ENCODE measurements at regions not wholly inside any gene's neighbourhood (a gene's known extent, or its start where the extent isn't known, plus 50 kb on each side); places are given as distances from the start of the nearest gene placed in this dataset.
"Not testable (repeated sequence)": the region's sequence is repeated elsewhere in the genome, so short reads cannot be mapped to it uniquely, and the experiment has no call there.

- no peaks in the 10 kb centered on the region for H3K79me2 ChIP-seq (ENCODE audit: insufficient read depth)
- TF ChIP-seq EZH2phosphoT487 (IDR thresholded peaks at IDR 0.05; ENCODE audit: insufficient read depth, low read depth) (no peak), EZH2 (IDR thresholded peaks at IDR 0.05; ENCODE audit: insufficient read depth, poor library complexity, severe bottlenecking) (no peak)
- no peaks in the 10 kb centered on the region for H3F3A ChIP-seq (ENCODE audit: insufficient read depth)
- WGBS, 2 experiments (ENCODE audit: low coverage in 1 of 2, low lambda C conversion rate in 2 of 2, missing lambda C conversion rate in 2 of 2): 25 to 63% methylated on average over 1 of the region's 1 CpG
- H3K27me3 ChIP-seq (replicated peaks; ENCODE audit: insufficient read depth): no peaks in the 10 kb centered on the region
- H3K9me2 ChIP-seq (ENCODE audit: insufficient read depth): no peaks in the 10 kb centered on the region
- no peak overlapping the region for H3K4me3 ChIP-seq
- in situ Hi-C loops (cut with MboI): no loop called here
- no peak overlapping the region for H3K9ac ChIP-seq
- H3K9me3 ChIP-seq (ENCODE audit: low read depth): no peaks in the 10 kb centered on the region
- no peaks in the 10 kb centered on the region for H3K36me3 ChIP-seq (ENCODE audit: low read depth)
- no peak overlapping the region for H2AFZ ChIP-seq
- no peak overlapping the region for H3K4me2 ChIP-seq (ENCODE audit: unreplicated experiment)
- no peaks in the 10 kb centered on the region for H3K4me1 ChIP-seq (ENCODE audit: insufficient read depth)
- no peak for DNase-seq
- H3K27ac ChIP-seq: no peak overlapping the region
- H4K20me1 ChIP-seq (ENCODE audit: insufficient read depth): no peaks in the 10 kb centered on the region
Observed at GRCh38 chr2:76180676-76181075, 470.0 kb upstream of the GCFC2 start.

- no peak overlapping the region for H2AFZ ChIP-seq
- 16 to 20% methylated on average over 1 of the region's 1 CpG for WGBS, 2 experiments (ENCODE audit: low coverage in 1 of 2, low lambda C conversion rate in 2 of 2, missing lambda C conversion rate in 2 of 2)
- H3K9ac ChIP-seq: no peak overlapping the region
- H3K36me3 ChIP-seq (ENCODE audit: low read depth): no peaks in the 10 kb centered on the region
- H3K27ac ChIP-seq: no peak overlapping the region
- TF ChIP-seq EZH2 (IDR thresholded peaks at IDR 0.05; ENCODE audit: insufficient read depth, poor library complexity, severe bottlenecking): no peak
- TF ChIP-seq EZH2phosphoT487 (IDR thresholded peaks at IDR 0.05; ENCODE audit: insufficient read depth, low read depth): no peak
- no peaks in the 10 kb centered on the region for H3F3A ChIP-seq (ENCODE audit: insufficient read depth)
- H3K9me3 ChIP-seq (ENCODE audit: low read depth): no peaks in the 10 kb centered on the region
- no peak overlapping the region for H3K4me3 ChIP-seq
- H3K79me2 ChIP-seq (ENCODE audit: insufficient read depth): no peaks in the 10 kb centered on the region
- no peaks in the 10 kb centered on the region for H4K20me1 ChIP-seq (ENCODE audit: insufficient read depth)
- DNase-seq: no peak
- no peaks in the 10 kb centered on the region for H3K4me1 ChIP-seq (ENCODE audit: insufficient read depth)
- no peaks in the 10 kb centered on the region for H3K9me2 ChIP-seq (ENCODE audit: insufficient read depth)
- H3K27me3 ChIP-seq (replicated peaks; ENCODE audit: insufficient read depth): no peaks in the 10 kb centered on the region
- H3K4me2 ChIP-seq (ENCODE audit: unreplicated experiment): no peak overlapping the region
- in situ Hi-C loops (cut with MboI): no loop called here
Observed at GRCh38 chr2:76178610-76179009, 467.9 kb upstream of the GCFC2 start.

- Histone ChIP-seq H3K36me3 (ENCODE audit: low read depth) (no peaks in the 10 kb centered on the region), H3K4me1 (ENCODE audit: insufficient read depth) (no peaks in the 10 kb centered on the region), H3K4me2 (ENCODE audit: unreplicated experiment) (no peak overlapping the region), H2AFZ (no peak overlapping the region), H3K79me2 (ENCODE audit: insufficient read depth) (no peaks in the 10 kb centered on the region), H4K20me1 (ENCODE audit: insufficient read depth) (no peaks in the 10 kb centered on the region), H3K27me3 (replicated peaks; ENCODE audit: insufficient read depth) (no peaks in the 10 kb centered on the region), H3K27ac (no peak overlapping the region), H3F3A (ENCODE audit: insufficient read depth) (no peaks in the 10 kb centered on the region), H3K4me3 (no peak overlapping the region), H3K9me3 (ENCODE audit: low read depth) (no peaks in the 10 kb centered on the region), H3K9me2 (ENCODE audit: insufficient read depth) (no peaks in the 10 kb centered on the region), H3K9ac (no peak overlapping the region)
- TF ChIP-seq EZH2phosphoT487 (IDR thresholded peaks at IDR 0.05; ENCODE audit: insufficient read depth, low read depth): no peak
- no peak for TF ChIP-seq EZH2 (IDR thresholded peaks at IDR 0.05; ENCODE audit: insufficient read depth, poor library complexity, severe bottlenecking)
- WGBS, 2 experiments (ENCODE audit: low coverage in 1 of 2, low lambda C conversion rate in 2 of 2, missing lambda C conversion rate in 2 of 2): 7 to 12% methylated on average over 3 of the region's 3 CpGs
- no peak for DNase-seq
- in situ Hi-C loops (cut with MboI): no loop called here
Observed at GRCh38 chr2:76175295-76175694, 464.6 kb upstream of the GCFC2 start.

GRCh38 chr2:76174505-76174904 is 463.8 kb upstream of the GCFC2 start:
- Histone ChIP-seq H3K27me3 (replicated peaks; ENCODE audit: insufficient read depth) (no peaks in the 10 kb centered on the region), H2AFZ (no peak overlapping the region), H3K27ac (no peak overlapping the region), H3K79me2 (ENCODE audit: insufficient read depth) (no peaks in the 10 kb centered on the region), H3K4me2 (ENCODE audit: unreplicated experiment) (no peak overlapping the region), H4K20me1 (ENCODE audit: insufficient read depth) (no peaks in the 10 kb centered on the region), H3K9ac (no peak overlapping the region), H3F3A (ENCODE audit: insufficient read depth) (no peaks in the 10 kb centered on the region), H3K4me1 (ENCODE audit: insufficient read depth) (no peaks in the 10 kb centered on the region), H3K9me2 (ENCODE audit: insufficient read depth) (no peaks in the 10 kb centered on the region), H3K9me3 (ENCODE audit: low read depth) (no peaks in the 10 kb centered on the region), H3K36me3 (ENCODE audit: low read depth) (no peaks in the 10 kb centered on the region), H3K4me3 (no peak overlapping the region)
- in situ Hi-C loops (cut with MboI): no loop called here
- no peak for TF ChIP-seq EZH2 (IDR thresholded peaks at IDR 0.05; ENCODE audit: insufficient read depth, poor library complexity, severe bottlenecking)
- no peak for TF ChIP-seq EZH2phosphoT487 (IDR thresholded peaks at IDR 0.05; ENCODE audit: insufficient read depth, low read depth)
- no peak for DNase-seq
- 0 to 7% methylated on average over 2 of the region's 2 CpGs for WGBS, 2 experiments (ENCODE audit: low coverage in 1 of 2, low lambda C conversion rate in 2 of 2, missing lambda C conversion rate in 2 of 2)

GRCh38 chr2:76173206-76173605 is 462.5 kb upstream of the GCFC2 start:
- H3K4me3 ChIP-seq; H3K4me2 ChIP-seq (ENCODE audit: unreplicated experiment); H3F3A ChIP-seq (ENCODE audit: insufficient read depth); H4K20me1 ChIP-seq (ENCODE audit: insufficient read depth); H3K9me2 ChIP-seq (ENCODE audit: insufficient read depth); H3K4me1 ChIP-seq (ENCODE audit: insufficient read depth); H3K9ac ChIP-seq; H3K79me2 ChIP-seq (ENCODE audit: insufficient read depth); H2AFZ ChIP-seq; H3K27ac ChIP-seq; H3K27me3 ChIP-seq (replicated peaks; ENCODE audit: insufficient read depth); DNase-seq; in situ Hi-C loops (cut with MboI); H3K9me3 ChIP-seq (ENCODE audit: low read depth); H3K36me3 ChIP-seq (ENCODE audit: low read depth): not testable (repeated sequence)
- 0% methylated on average over 1 of the region's 1 CpG for WGBS, 2 experiments (ENCODE audit: low coverage in 1 of 2, low lambda C conversion rate in 2 of 2, missing lambda C conversion rate in 2 of 2)

GRCh38 chr2:76172154-76172595 is 461.5 kb upstream of the GCFC2 start:
- H4K20me1 ChIP-seq (ENCODE audit: insufficient read depth); H3F3A ChIP-seq (ENCODE audit: insufficient read depth); H3K9ac ChIP-seq; H3K27me3 ChIP-seq (replicated peaks; ENCODE audit: insufficient read depth); H3K36me3 ChIP-seq (ENCODE audit: low read depth); H3K27ac ChIP-seq; H3K4me1 ChIP-seq (ENCODE audit: insufficient read depth); DNase-seq; H2AFZ ChIP-seq; H3K9me2 ChIP-seq (ENCODE audit: insufficient read depth); H3K79me2 ChIP-seq (ENCODE audit: insufficient read depth); H3K4me2 ChIP-seq (ENCODE audit: unreplicated experiment); H3K4me3 ChIP-seq; in situ Hi-C loops (cut with MboI); H3K9me3 ChIP-seq (ENCODE audit: low read depth): not testable (repeated sequence)

Measured in GM23248 (cell line).